ENCODE measurements at regions not wholly inside any gene's neighbourhood (a gene's known extent, or its start where the extent isn't known, plus 50 kb on each side); places are given as distances from the start of the nearest gene placed in this dataset.

DNA sequence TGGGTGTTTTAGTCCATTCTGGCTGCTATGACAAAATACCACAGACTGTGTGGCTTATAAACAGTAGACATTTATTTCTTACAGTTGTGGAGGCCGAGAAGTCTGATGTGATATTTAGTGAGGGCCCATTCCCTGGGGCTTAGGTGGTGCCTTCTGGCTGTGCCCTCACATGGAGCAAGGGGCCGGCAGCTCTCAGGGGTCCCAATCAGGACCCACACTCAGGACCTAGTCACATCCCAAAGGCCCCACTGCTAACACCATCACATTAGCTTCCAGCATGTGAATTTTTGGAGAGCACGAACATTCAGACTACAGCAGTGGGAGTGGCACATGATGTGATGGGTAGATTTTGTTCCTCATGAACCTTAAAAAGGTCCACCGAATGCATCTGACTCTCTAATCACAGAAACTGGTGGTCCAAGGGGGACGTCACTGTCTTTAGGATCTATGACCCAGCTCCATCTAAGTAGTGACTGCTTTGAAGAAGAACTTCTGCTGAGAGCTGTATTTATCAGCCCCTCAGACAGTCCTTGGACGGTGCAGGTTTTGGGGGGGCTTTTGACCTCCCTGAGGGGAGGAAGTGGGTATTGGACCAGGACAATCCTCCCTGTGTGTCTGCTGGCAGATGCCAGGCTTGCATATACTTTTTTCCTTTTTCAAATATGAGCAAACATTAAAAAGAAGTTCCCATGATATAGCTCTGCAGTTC is 154.5 kb upstream of the ZNF32 start:
- no peak overlapping the region for H3K4me3 ChIP-seq (ENCODE audit: control insufficient read depth, low read depth, low read length)
- no peak for DNase-seq (ENCODE audit: low read depth)
- TF ChIP-seq, protein P1, sequence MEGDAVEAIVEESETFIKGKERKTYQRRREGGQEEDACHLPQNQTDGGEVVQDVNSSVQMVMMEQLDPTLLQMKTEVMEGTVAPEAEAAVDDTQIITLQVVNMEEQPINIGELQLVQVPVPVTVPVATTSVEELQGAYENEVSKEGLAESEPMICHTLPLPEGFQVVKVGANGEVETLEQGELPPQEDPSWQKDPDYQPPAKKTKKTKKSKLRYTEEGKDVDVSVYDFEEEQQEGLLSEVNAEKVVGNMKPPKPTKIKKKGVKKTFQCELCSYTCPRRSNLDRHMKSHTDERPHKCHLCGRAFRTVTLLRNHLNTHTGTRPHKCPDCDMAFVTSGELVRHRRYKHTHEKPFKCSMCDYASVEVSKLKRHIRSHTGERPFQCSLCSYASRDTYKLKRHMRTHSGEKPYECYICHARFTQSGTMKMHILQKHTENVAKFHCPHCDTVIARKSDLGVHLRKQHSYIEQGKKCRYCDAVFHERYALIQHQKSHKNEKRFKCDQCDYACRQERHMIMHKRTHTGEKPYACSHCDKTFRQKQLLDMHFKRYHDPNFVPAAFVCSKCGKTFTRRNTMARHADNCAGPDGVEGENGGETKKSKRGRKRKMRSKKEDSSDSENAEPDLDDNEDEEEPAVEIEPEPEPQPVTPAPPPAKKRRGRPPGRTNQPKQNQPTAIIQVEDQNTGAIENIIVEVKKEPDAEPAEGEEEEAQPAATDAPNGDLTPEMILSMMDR (IDR thresholded peaks at IDR 0.05; ENCODE audit: control insufficient read depth, insufficient read depth, low read depth, low read length, missing control alignments): no peak

DNA sequence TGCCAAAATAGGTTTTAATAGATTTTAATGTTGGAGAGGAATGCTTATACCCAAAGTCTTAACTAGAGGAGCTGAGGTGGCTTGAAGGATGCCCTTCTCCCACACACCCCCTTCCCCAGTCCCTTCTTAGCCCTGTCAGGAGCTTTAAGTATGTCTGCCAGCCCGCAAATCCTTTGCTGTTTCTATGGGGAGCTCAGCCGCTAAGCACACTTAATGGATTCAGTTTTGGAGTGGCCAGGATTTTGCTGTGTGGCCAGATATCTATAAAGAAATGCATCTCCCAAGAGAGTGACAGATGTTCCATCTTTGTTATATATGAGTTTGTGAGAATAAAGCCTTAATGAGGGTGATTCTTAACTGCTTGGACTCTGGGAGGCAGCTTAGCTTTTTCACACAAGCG is 152.9 kb upstream of the ZNF32 start:
- no peak for DNase-seq (ENCODE audit: low read depth)

DNA sequence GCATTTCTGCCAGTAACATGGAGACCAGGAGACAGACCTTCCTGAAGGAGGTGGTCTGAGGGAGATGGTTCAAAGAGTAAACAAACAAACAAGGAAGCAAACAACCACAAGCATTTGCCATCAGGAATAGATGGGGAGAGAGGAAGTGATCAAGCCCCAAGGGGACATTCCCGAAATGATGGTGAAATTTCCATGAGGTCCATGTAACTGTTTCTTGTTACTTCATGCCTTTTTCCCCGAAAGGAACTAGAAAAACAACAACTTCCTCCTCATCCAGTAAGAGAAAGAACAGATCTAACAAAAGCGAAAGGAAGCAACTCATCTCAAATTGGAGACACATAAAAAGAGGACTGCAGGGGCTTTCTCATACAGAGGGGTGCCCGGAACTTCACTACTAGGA is 152.5 kb upstream of the ZNF32 start:
- TF ChIP-seq, protein P1 (IDR thresholded peaks at IDR 0.05; ENCODE audit: control insufficient read depth, insufficient read depth, low read depth, low read length, missing control alignments): no peak
- no peak for DNase-seq (ENCODE audit: low read depth)
- no peak overlapping the region for H3K4me3 ChIP-seq (ENCODE audit: control insufficient read depth, low read depth, low read length)

More for the DNA sequence above, 152.9 kb upstream of the ZNF32 start:
- no peak overlapping the region for H3K4me3 ChIP-seq (ENCODE audit: control insufficient read depth, low read depth, low read length)
- TF ChIP-seq, protein P1 (IDR thresholded peaks at IDR 0.05; ENCODE audit: control insufficient read depth, insufficient read depth, low read depth, low read length, missing control alignments): no peak

DNA sequence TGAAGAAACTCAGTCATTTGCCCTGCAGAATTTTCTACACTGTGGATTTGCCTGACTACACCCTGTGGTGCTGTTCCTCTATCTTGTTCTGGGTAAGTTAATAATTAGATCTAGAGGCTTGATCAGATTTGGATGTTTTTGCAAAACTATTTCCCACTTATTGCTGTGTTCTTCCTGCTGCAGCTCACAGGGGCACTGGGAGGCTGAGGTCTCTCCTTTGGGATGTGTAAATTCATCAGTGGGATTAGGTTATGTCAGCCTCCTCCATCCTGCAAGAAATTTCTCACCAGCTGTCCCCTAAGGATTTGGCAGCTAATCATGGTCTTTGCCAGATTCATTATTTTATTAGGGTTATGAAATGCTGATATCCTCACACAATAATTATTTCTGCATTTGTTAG is 148.1 kb upstream of the ZNF32 start:
- DNase-seq (ENCODE audit: low read depth): no peak
- TF ChIP-seq, protein P1 (IDR thresholded peaks at IDR 0.05; ENCODE audit: control insufficient read depth, insufficient read depth, low read depth, low read length, missing control alignments): no peak
- H3K4me3 ChIP-seq (ENCODE audit: control insufficient read depth, low read depth, low read length): no peak overlapping the region

DNA sequence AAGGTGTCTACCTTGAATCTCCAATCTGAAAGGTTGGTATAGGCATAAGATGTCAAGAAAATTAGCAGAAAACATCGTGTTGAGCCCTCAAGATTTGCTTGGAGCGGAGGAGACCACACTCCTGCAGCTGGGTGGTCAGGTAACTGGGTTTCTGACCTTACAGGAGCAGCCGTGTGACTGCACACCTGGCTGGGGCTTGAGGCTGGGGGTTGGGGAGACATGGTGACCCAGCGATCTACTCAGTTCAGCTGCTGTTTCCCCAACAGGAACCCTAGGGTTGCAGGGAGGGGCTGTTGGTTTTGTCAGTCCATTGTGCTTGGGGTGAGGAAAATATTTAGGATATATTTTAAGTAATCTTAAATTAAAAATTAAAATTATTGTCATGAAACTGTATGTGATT is 147.0 kb upstream of the ZNF32 start:
- H3K4me3 ChIP-seq (ENCODE audit: control insufficient read depth, low read depth, low read length): no peak overlapping the region
- no peak for DNase-seq (ENCODE audit: low read depth)
- TF ChIP-seq, protein P1 (IDR thresholded peaks at IDR 0.05; ENCODE audit: control insufficient read depth, insufficient read depth, low read depth, low read length, missing control alignments): no peak

DNA sequence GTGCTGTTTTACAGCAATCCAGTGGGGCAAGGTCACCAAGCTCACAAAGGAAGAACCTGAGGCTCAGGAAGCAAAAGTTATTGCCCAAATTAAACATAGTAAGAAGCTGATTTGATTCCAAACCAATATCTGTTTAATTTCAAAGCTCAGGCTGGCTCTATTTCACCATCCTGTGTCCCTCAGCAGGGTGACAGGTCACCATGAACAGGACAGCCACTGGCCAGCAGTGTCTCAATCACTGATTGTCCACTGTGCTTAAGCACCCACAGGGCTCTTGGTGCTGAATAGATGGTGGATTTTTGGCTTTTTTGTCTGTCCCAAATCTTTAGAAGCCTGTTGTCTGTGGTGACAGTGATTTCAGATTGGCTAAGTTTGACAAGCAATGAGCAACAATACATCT is 146.4 kb upstream of the ZNF32 start:
- TF ChIP-seq, protein P1 (IDR thresholded peaks at IDR 0.05; ENCODE audit: control insufficient read depth, insufficient read depth, low read depth, low read length, missing control alignments): no peak
- no peak overlapping the region for H3K4me3 ChIP-seq (ENCODE audit: control insufficient read depth, low read depth, low read length)
- no peak for DNase-seq (ENCODE audit: low read depth)
